ENCODE measurements at regions not wholly inside any gene's neighbourhood (a gene's known extent, or its start where the extent isn't known, plus 50 kb on each side); places are given as distances from the start of the nearest gene placed in this dataset.
A peak's percentile ranks its signal among the peaks of the same experiment; 100 is the strongest.
"Not testable (repeated sequence)": the region's sequence is repeated elsewhere in the genome, so short reads cannot be mapped to it uniquely, and the experiment has no call there.

- no peak for DNase-seq (ENCODE audit: low spot score)
Observed at GRCh38 chr5:166726406-166726805, 1565.0 kb upstream of the WWC1 start.

- DNase-seq (ENCODE audit: low spot score): not testable (repeated sequence)
Observed at GRCh38 chr5:166742951-166743350, 1548.5 kb upstream of the WWC1 start.

DNA sequence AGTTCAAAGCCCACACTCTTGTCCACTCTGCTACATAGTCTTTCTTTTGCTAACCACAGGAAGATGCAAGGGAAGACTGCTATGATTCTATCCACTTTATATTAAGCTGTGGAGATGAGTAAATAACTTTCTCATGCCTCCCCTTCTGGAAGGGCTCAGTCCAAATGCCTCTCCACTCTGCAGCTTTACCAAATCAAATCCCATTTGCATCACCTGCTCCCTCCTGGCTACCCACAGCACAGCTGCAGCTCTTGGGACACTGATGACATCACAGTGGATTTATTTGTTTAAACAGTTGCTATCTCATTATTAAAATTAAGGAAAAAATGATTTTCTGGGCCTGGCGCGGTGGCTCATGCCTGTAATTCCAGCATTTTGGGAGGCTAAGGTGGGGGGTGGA lies 1544.9 kb upstream of the WWC1 start:
- DNase-seq (ENCODE audit: low spot score): no peak

DNA sequence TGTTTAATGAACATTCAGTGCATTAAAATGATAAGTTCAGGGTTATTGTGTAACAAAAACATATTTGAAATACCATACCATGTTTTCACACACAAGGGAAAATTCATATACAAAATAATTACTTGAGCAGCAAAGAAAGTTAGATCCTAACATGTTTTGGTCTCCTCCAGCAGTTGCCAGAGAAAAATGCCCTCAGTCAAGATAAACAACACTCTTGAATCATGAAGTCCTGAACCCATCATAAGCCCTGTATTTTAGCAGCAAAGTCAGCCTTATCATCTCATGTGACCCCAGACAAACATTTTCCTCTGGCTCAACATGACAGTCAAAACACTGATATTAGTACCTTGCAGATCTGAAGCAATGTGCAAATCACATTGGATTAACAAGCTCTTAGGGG lies 1541.1 kb upstream of the WWC1 start:
- DNase-seq (ENCODE audit: low spot score): no peak

DNA sequence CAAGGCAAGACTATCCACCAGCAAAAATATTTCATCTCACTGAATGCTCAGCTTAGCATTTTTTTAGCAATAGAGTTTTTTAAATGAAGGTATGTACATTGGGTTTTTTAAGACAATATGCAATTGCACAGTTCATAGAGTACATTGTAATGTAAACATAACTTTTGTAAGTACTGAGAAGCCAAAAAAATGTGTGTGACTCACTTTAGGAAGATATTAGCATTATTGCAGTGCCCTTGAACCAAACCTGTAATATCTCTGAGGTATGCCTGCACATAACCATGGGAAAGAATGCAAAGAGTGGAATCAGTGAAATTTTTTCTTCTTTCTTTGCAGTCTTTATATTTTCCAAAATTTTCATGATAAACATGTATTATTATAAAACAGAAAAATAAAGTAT lies 1533.3 kb upstream of the WWC1 start:
- DNase-seq (ENCODE audit: low spot score): no peak

- no peak for DNase-seq (ENCODE audit: low spot score)
Observed at GRCh38 chr5:166767858-166768257, 1523.6 kb upstream of the WWC1 start.

GRCh38 chr5:166768536-166768935 lies 1522.9 kb upstream of the WWC1 start:
- no peak for DNase-seq (ENCODE audit: low spot score)

GRCh38 chr5:166772770-166773169 lies 1518.7 kb upstream of the WWC1 start:
- DNase-seq (ENCODE audit: low spot score): no peak

- no peak for DNase-seq (ENCODE audit: low spot score)
Observed at GRCh38 chr5:166781737-166782136, 1509.7 kb upstream of the WWC1 start.

DNA sequence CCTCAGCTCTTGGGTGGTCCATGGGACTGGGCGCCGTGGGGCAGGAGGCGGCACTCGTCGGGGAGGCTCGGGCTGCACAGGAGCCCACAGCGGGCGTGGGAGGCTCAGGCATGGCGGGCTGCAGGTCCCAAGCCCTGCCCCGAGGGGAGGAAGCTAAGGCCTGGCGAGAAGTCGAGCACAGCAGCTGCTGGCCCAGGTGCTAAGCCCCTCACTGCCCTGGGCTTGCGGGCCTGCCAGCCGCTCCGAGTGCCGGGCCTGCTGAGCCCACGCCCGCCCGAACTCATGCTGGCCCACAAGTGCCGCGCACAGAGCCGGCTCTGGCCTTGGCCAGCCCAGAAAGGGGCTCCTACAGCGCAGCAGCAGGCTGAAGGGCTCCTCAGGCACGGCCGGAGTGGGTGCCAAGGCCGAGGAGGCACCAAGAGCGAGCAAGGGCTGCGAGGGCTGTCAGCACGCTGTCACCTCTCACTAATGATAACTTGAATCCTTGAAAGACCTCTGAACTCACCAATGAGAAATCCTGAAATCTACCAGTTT lies 1506.8 kb upstream of the WWC1 start:
- no peak for DNase-seq (ENCODE audit: low spot score)

DNA sequence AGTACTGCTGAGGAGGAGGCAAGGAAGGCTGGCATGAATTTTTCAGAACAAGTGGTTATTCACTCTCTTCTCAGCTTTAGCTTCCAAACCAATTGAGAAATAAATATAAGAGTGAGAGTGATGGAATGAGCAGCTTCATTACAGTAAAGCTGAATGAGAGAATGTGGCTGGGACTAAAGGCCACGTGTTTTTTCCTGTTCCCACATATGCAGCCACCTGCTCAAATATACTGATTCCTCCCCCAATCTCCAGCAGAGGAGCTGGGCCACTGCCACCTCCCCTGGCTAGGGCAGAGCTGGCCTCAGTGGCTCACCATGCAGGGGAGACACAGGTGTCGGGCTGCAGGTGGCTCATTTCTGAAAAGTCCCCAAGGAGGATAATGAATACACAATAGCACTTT lies 1505.3 kb upstream of the WWC1 start:
- no peak for DNase-seq (ENCODE audit: low spot score)

GRCh38 chr5:166786889-166787288 lies 1504.6 kb upstream of the WWC1 start:
- DNase-seq (ENCODE audit: low spot score): no peak

DNA sequence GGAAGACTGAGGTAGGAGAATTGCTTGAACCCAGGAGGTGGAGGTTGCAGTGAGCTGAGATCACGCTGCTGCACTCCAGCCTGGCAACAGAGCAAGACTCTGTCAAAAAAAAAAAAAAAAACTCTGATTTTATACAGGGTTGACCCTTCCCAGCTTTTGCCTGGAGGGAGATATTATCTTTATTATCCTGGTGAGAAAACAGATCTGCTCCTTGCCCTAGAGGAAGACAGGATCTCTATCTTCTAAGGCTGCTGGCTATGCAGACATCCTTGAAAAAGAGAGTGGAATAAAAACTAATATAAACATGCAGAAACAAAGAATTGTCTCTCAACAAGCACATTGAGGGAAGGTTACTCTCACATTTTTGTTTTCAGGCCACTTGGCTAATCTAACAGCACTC lies 1503.4 kb upstream of the WWC1 start:
- no peak for DNase-seq (ENCODE audit: low spot score)

GRCh38 chr5:166795756-166796155 lies 1495.7 kb upstream of the WWC1 start:
- no peak for DNase-seq (ENCODE audit: low spot score)

DNA sequence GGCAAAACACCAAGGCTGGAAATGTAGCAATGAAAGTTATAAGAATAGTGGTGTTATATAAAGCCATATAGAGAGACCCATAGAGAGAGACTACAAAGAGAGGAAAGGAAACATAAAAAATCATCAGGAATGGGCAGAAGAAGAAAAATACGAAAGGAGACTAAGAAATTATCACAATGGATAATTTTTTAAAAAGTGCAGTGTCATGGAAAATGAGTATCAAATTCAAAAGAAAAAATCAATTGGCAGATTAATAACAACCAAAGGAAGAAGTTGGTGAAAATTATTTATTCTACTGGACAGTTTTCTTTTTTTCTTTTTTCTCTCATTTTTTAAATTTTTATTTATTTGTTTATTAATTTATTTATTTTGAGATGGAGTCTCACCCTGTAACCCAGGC lies 1488.4 kb upstream of the WWC1 start:
- DNase-seq (ENCODE audit: low spot score): no peak

GRCh38 chr5:166804223-166804622 lies 1487.2 kb upstream of the WWC1 start:
- not testable (repeated sequence) for DNase-seq (ENCODE audit: low spot score)

- DNase-seq (ENCODE audit: low spot score): not testable (repeated sequence)
Observed at GRCh38 chr5:166804693-166805092, 1486.8 kb upstream of the WWC1 start.

DNA sequence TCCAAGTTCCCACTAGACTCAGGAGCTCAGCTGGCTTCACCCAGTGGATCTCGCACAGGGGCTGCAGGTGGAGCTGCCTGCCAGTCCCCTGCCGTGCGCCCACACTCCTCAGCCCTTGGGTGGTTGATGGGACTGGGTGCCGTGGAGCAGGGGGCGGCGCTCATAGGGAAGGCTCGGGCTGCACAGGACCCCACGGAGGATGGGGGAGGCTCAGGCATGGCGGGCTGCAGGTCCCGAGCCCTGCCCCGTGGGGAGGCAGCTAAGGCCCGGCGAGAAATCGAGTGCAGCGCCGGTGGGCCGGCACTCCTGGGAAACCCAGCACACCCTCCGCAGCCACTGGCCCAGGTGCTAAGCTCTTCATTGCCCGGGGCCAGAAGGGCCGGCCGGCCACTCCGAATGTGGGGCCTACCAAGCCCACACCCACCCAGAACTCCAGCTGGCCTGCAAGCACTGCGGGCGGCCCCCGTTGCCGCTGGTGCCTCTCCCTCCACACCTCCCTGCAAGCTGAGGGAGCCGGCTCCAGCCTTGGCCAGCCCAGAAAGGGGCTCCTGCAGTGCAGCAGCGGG lies 1481.3 kb upstream of the WWC1 start:
- not testable (repeated sequence) for DNase-seq (ENCODE audit: low spot score)

- no peak for DNase-seq (ENCODE audit: low spot score)
Observed at GRCh38 chr5:166810721-166811120, 1480.7 kb upstream of the WWC1 start.

- DNase-seq (ENCODE audit: low spot score): no peak
Observed at GRCh38 chr5:166823360-166823759, 1468.1 kb upstream of the WWC1 start.

GRCh38 chr5:166834246-166834645 lies 1457.2 kb upstream of the WWC1 start:
- no peak for DNase-seq (ENCODE audit: low spot score)

GRCh38 chr5:166845044-166845443 lies 1446.4 kb upstream of the WWC1 start:
- peak; percentile 6 for DNase-seq (ENCODE audit: low spot score)

GRCh38 chr5:166856791-166857190 lies 1434.7 kb upstream of the WWC1 start:
- DNase-seq (ENCODE audit: low spot score): no peak

GRCh38 chr5:166860426-166860825 lies 1431.0 kb upstream of the WWC1 start:
- DNase-seq (ENCODE audit: low spot score): no peak

DNA sequence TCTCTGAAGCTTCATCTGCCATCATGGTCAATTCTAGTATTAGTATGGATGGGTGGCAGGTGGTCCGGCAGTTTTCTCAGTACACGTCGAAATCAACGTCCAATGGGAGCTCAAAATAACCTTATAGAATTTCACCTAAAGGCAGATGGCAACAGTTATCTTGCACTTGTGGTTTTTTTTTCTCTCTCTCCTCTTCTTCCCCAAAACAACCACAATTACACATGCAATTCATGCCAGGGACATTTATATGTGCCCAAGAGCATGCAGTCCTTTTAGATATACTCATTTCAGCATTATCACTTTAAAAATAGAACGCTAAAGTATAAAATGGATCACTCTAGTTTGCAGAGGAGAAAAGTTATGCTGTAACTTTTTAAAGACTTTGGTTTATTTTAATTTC lies 1428.9 kb upstream of the WWC1 start:
- no peak for DNase-seq (ENCODE audit: low spot score)

All from GM03348 (cell line).